ELF-1 (cell line): ENCODE measurements at regions not wholly inside any gene's neighbourhood (a gene's known extent, or its start where the extent isn't known, plus 50 kb on each side); places are given as distances from the start of the nearest gene placed in this dataset.

ENCODE experiments used
- DNase-seq: peaks from one replicate; pipeline ENCODE4 v3.0.0-alpha.2; 2016; ENCODE audit warnings: low read depth, low spot score

DNA sequence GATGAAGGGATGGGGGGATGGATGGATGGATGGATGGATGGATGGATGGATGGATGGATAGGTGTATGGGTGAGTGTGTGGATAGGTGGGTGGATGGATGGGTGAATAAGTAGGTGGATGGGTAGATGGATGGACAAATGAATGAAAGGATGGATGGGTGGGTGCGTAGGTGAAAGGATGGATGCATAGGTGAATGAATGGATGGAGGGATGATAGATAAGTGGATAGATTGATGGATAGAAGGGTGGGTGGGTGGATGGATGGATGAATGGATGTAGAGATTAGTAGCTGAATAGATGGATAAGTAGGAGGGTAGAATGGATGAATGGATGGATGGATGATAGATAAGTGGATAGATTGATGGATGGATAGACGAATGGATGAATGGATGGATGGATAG is 152.7 kb downstream of the MN1 start:
- DNase-seq = no peak

- DNase-seq = no peak
These were observed 151.0 kb downstream of the MN1 start for GRCh38 chr22:27650572-27650971.

DNA sequence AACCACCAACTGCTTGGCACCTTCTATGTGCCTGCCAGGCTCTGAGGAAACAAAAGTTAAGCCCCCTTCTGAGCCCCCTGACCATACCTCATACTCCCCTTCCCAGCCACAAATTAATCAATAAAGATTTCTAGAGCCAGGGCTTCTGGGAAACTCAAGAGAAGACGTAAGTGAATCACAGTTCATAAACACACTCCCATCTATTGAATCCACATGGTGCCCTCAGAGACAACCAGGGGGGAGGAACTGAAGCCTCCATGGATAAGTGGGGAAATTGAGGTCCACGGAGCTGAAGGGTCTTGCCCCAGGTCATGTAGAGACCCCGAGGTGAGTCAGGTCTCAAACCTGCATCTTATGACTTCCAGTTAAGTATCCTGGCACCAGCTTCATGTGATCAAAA is 150.6 kb downstream of the MN1 start:
- DNase-seq = no peak

- DNase-seq = no peak
These were observed 150.1 kb downstream of the MN1 start for GRCh38 chr22:27651486-27651885.

DNA sequence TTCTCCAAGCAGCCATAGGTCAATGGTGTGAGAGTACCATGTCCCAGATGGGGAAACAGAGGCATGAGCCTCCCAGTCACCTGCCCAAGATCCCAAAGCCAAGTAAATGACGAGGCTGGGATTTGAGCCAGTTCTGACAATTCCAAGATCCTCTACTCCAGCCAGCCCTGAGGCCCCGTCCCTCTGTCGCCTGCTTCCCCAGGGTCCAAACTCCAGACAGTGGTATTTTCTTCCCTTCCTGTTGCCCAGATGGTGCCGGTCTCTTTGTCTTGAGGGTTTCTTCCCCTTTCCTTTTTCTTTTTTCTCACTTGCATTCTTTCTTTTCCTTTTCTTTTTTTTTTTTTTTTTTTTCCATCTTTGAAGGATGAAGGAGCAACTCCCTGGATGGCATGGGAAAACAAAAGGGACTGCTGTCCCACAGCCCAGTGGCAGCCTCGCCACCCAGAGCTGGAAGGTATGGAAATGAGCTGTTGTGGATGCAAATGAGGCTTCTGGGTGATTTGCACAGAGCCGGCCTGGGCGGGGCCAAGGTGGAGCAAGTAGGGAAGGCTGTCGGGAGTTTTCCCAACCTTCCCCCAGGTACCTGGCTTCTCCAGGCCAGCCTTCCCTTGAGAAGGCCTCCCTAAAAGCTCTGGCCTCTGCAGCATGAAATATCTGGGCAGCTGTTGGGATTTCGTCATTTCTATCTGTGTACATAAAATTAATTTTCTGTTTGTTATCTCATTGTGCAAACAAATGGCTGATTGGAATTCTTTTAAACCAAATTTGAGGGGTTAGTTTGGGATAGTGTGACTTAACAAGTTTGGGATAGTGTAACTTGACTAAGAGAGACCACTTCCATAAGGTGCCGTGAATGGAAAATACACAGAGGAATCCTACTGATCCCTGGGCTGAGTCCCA is 146.8 kb downstream of the MN1 start:
- DNase-seq = peak; percentile 69

DNA sequence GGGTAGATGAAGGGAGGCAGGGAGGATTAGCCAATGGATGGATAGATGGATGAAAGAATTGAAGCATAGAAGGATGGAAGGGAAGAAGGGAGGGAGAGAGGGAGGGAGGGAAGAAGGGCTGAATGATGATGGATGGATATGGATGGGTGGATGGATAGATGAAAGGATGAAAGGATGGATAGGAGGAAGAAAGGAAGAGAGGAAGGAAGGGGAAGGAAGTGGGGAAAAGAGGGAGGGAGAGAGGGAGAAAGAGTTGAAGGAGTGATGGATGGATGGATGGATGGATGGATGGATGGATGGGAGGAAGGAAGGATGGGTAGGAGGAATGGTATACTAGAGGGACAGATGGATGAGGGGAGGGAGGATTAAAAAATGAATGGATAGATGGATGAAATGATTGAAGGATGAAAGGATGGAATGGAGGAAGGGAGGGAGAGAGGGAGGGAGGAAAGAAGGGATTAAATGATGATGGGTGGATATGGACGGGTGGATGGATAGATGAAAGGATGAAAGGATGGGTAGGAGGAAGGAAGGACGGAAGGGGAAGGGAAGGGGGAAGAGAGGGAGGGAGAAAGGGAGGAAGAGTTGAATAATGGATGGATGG is 145.9 kb downstream of the MN1 start:
- no peak for DNase-seq

GRCh38 chr22:27656970-27657369 is 144.6 kb downstream of the MN1 start:
- DNase-seq = no peak

- DNase-seq = no peak
These were observed 141.2 kb downstream of the MN1 start for GRCh38 chr22:27660306-27660705.

DNA sequence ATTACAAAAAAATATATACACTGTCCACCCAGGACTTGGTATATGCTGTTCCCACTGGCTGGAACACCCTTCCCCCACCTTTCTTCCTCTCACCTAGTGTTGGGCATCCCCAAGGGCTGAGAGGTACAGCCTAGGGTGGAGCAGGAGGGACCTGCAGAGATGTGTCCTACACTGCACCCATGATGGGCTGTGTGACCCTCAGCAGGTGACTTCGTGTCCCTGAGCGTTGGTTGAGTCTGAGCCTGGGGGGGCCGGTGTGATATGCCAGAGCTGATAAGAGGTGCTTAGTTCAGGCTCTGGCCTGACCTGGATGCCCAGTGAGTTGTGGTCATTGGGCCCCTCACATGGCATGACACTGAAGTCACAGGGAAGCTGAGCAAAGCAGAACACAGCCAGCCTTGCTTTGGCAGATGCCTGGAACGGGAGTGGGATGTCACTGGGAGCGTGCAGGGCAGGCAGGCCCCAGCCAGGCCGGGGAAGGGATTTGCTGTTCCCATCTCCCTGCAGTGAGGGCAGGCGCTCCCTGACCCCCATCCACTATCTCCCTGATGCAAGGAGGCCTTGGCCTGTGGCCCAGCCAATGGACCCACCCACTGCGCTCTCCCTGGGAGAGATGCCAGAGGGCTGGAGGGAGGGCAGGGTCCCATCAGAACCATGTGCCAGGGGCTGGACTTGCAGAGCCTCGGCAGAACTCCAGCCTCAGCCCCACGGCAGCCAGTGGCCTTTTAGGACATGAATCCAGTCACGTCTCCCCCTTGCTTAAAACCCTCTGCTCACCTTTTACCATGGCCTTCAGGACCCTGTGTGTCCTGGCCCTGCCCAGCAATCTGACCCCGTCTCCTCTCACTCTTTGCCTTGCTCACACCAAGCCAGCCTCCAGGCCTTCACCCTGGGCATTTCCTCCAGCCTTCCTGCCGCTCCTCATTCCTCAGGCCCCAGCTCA is 138.9 kb downstream of the MN1 start:
- DNase-seq = no peak

DNA sequence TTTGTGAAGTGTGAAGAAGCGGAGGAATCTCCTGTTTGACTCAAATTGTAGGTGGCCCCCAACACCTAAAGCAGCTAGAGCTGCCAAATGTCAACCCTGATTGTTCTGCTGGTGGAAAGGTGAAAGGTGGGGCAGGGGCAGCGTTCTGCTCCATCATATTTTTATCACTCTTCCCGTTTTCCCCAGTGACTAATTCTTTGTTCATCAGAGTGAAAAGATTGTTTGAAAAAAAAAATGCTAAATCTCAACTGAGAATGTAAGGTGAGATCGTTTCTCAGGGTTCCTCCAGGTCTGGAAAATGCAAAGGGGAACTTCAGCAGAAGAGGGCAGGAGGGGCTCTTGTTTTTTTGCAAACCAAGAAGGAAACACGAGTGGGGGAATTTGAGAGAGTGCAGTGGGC is 137.7 kb downstream of the MN1 start:
- no peak for DNase-seq

- DNase-seq = no peak
These were observed 135.1 kb downstream of the MN1 start for GRCh38 chr22:27666272-27666997.

DNA sequence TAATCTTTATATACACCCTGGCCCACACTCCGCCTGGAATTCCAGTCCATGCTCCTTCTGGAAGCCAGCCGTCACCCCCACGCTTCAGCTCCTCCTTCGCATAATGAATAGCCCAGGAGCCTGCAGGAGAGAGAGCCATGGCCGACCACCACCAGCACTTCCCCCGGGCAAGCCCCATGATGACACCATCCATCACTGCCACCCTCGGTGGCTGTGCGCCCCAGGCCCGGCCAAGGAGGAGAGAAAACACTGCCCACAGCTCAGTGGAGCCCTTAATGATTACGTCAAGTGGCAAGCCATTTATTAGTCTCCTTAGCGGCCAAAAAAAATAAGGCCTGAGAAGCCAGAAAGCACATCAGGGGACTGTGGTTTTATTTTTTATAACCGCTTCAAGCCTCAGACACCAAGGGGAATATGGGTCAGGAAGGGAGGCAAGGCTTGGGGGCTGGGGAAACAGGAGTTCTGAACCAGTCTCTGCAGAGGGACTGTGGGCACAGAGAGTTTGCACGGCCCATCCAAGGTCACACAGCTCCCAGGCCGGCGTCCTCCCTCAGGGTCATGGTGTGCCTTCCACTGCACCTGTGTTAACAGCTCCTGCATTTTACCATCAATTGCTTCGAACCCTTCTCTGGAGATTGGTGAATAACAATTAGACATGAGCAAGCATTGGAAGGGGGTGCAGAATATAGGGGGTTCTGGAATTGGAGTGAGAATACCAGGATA is 134.3 kb downstream of the MN1 start:
- DNase-seq = peak; percentile 96

GRCh38 chr22:27668828-27669797 is 132.4 kb downstream of the MN1 start:
- DNase-seq = peak; percentile 47

- DNase-seq = peak; percentile 51
These were observed 131.6 kb downstream of the MN1 start for GRCh38 chr22:27669798-27670599.

DNA sequence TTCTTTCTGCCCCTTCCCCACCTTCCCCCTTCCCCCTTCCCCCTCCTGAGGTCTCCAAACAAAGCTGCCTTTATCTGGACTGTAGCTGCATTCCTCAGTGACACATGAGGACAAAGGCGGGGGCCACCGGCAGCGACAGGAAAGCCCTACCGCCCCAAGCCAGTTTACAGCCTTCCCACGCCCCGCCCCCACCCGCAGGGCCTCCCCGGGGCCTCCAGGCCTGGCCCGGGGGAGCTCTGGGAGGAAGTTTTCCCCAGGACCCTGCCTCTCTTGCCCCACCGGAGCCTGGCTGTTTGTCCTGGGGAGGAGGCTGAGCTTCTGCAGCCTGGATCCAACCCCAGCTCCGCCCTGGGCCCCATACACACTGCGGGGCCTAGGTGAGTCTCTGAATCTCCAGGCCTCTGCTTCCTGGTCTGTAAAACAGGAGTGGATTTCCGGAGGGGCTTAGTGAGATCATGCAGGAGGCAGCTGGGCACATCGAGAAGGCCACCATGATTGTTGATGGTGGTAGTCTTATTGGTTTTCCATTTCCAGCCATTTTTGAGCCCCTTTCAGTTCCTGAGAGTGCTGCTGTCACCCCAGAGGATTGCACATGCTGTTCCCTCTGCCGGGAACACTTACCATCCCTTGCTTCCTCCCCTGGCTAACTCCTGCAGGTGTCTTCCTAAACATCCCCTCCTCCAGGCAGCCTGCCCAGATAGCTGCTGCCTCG is 130.7 kb downstream of the MN1 start:
- DNase-seq = peak; percentile 91

GRCh38 chr22:27671413-27671935 is 130.1 kb downstream of the MN1 start:
- DNase-seq = peak; percentile 43

DNA sequence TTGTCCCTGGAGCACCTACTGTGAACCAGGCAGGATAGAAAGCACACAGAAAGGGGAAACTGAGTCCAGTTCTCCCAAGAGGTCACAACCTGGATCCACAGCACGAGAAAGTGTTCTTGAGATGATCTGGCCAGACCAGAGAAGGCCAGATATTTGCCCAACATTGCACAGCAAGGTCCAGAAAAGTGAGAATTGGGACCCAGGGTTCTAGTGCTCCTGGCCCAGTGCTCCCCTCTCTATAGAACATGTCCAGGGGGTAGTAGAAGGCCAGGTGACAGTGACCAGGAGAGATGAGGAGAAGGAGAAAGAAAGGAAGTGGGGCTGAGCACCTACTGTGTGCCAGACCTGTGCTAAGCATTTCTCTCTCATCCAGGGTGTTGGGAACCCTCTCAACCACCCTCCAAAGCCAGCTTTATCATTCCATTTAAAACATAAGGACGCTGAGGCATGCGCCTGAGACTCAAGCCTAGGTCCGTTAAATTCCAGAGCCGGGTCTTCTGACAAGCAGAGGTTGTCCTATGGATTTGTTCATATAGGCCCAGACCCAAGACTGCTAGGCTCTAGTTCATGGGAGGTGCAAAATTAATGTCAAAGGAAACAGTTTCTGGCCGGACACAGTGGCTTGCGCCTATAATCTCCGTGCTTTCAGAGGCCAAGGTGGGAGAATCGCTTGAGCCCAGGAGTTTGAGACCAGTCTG is 128.7 kb downstream of the MN1 start:
- DNase-seq = no peak
